ENCODE measurements at regions not wholly inside any gene's neighbourhood (a gene's known extent, or its start where the extent isn't known, plus 50 kb on each side); places are given as distances from the start of the nearest gene placed in this dataset.

GRCh38 chr4:107312366-107312765 lies 276.3 kb upstream of the DKK2 start:
- TF ChIP-seq CTCF (IDR thresholded peaks at IDR 0.05) (no peak), POLR2AphosphoS5 (IDR thresholded peaks at IDR 0.05) (no peak)
